DND-41 (cell line): ENCODE measurements at regions not wholly inside any gene's neighbourhood (a gene's known extent, or its start where the extent isn't known, plus 50 kb on each side); places are given as distances from the start of the nearest gene placed in this dataset.

Experiments used
- ATAC-seq: fragments of 200-7000 bp; cut with Tn5 transposase; 3 replicates; pipeline ENCODE4 v1.9.1; 2021; ENCODE audit warnings: low read depth; ENCODE audit not compliant: insufficient read depth
- DNase-seq: peaks from one replicate; pipeline ENCODE4 v3.0.0-alpha.2; 2020
- H2AFZ ChIP-seq: 2 replicates; pipeline ENCODE4 v1.6.0; 2012; ENCODE audit warnings: low read depth, low read length
- H3K27ac ChIP-seq: 2 replicates; pipeline ENCODE4 v1.5.1; 2012; ENCODE audit warnings: low read length, inconsistent platforms
- H3K27me3 ChIP-seq: fragments of 200-600 bp; sonication (generic); 2 replicates; pipeline ENCODE4 v1.6.0; 2012; ENCODE audit warnings: low read length, mild to moderate bottlenecking, inconsistent platforms; ENCODE audit not compliant: insufficient read depth, poor library complexity
- H3K36me3 ChIP-seq: 2 replicates; pipeline ENCODE4 v1.5.1; 2012; ENCODE audit warnings: low read length, inconsistent platforms; ENCODE audit not compliant: insufficient read depth
- H3K4me1 ChIP-seq: 2 replicates; pipeline ENCODE4 v1.5.1; 2012; ENCODE audit warnings: mild to moderate bottlenecking, low read length; ENCODE audit not compliant: insufficient read depth
- H3K4me2 ChIP-seq: 2 replicates; pipeline ENCODE4 v1.6.0; 2012; ENCODE audit warnings: mild to moderate bottlenecking, moderate library complexity, low read length, inconsistent platforms; ENCODE audit not compliant: insufficient read depth
- H3K4me3 ChIP-seq, 2 experiments: fragments of 200-600 bp in 1 of 2; shearing (Covaris generic) in 1 of 2; 2 replicates each; pipeline ENCODE4 v1.5.1; 2012 to 2016; ENCODE audit warnings: inconsistent platforms in 2 of 2, low read length in 2 of 2, mild to moderate bottlenecking in 2 of 2, low read depth in 1 of 2, moderate library complexity in 1 of 2
- H3K79me2 ChIP-seq: 2 replicates; pipeline ENCODE4 v1.6.0; 2012; ENCODE audit warnings: low read length, inconsistent platforms; ENCODE audit not compliant: insufficient read depth
- H3K9ac ChIP-seq: 2 replicates; pipeline ENCODE4 v1.6.0; 2012; ENCODE audit warnings: low read depth, mild to moderate bottlenecking, inconsistent platforms, low read length, moderate library complexity
- H3K9me3 ChIP-seq: 2 replicates; pipeline ENCODE4 v1.5.1; 2012; ENCODE audit warnings: low read length, moderate library complexity, mild to moderate bottlenecking, inconsistent platforms; ENCODE audit not compliant: insufficient read depth, severe bottlenecking
- H4K20me1 ChIP-seq: 2 replicates; pipeline ENCODE4 v1.6.0; 2012; ENCODE audit warnings: low read length; ENCODE audit not compliant: insufficient read depth
- EZH2 ChIP-seq: IDR thresholded peaks from 3 replicates; pipeline ENCODE4 v1.6.1; 2012; ENCODE audit warnings: borderline replicate concordance, low read depth, mild to moderate bottlenecking, moderate library complexity, low read length, inconsistent platforms; ENCODE audit not compliant: severe bottlenecking
- TF ChIP-seq, protein P1 (sequence below): IDR thresholded peaks from 2 replicates; pipeline ENCODE4 v1.5.1; 2012; ENCODE audit warnings: borderline replicate concordance, low read length, moderate library complexity, mild to moderate bottlenecking; ENCODE audit not compliant: poor library complexity, severe bottlenecking; ENCODE audit errors: extremely low read depth

- TF ChIP-seq, protein P1, sequence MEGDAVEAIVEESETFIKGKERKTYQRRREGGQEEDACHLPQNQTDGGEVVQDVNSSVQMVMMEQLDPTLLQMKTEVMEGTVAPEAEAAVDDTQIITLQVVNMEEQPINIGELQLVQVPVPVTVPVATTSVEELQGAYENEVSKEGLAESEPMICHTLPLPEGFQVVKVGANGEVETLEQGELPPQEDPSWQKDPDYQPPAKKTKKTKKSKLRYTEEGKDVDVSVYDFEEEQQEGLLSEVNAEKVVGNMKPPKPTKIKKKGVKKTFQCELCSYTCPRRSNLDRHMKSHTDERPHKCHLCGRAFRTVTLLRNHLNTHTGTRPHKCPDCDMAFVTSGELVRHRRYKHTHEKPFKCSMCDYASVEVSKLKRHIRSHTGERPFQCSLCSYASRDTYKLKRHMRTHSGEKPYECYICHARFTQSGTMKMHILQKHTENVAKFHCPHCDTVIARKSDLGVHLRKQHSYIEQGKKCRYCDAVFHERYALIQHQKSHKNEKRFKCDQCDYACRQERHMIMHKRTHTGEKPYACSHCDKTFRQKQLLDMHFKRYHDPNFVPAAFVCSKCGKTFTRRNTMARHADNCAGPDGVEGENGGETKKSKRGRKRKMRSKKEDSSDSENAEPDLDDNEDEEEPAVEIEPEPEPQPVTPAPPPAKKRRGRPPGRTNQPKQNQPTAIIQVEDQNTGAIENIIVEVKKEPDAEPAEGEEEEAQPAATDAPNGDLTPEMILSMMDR, result no peak
- no peak for TF ChIP-seq EZH2
- no peak overlapping the region for H3K4me3 ChIP-seq
- ATAC-seq (no peak), DNase-seq (no peak)
- no peak overlapping the region for H3K4me2 ChIP-seq
- H3K27ac ChIP-seq, result no peak overlapping the region
- H3K79me2 ChIP-seq, result no peaks in the 10 kb centered on the region
- H3K27me3 ChIP-seq, result no peaks in the 10 kb centered on the region
- no peaks in the 10 kb centered on the region for H3K4me1 ChIP-seq
- no peaks in the 10 kb centered on the region for H4K20me1 ChIP-seq
- no peaks in the 10 kb centered on the region for H3K36me3 ChIP-seq
- H2AFZ ChIP-seq, result no peak overlapping the region
- no peak overlapping the region for H3K9ac ChIP-seq
- no peaks in the 10 kb centered on the region for H3K9me3 ChIP-seq
Measured at GRCh38 chr5:97877588-97877987, 694.5 kb upstream of the RIOK2 start.

DNA sequence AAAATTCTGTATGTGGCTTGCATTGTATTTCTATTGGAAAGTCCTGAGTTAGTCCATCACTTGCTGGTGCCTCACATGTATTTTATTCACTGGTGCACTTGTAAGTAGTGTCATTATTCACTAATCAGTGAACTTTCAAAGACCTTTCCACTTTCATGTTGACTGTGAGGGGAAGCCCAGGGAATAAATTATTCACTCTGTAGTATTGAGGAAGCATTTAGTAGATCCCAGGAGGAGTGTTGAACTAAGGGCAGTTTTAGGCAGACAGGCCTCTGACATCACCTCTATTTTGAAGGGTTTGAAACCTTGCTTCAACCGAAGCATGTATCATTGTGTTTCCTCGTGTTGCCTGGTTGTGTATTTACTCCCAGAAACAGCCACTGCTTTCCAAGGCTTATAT is 705.4 kb upstream of the RIOK2 start:
- H3K27ac ChIP-seq, result no peak overlapping the region
- no peak overlapping the region for H3K4me3 ChIP-seq
- no peak overlapping the region for H3K9ac ChIP-seq
- no peaks in the 10 kb centered on the region for H4K20me1 ChIP-seq
- H3K4me2 ChIP-seq, result no peak overlapping the region
- TF ChIP-seq, protein P1, result no peak
- TF ChIP-seq EZH2, result no peak
- no peak overlapping the region for H2AFZ ChIP-seq
- ATAC-seq (no peak), DNase-seq (no peak)
- H3K4me1 ChIP-seq, result no peaks in the 10 kb centered on the region
- H3K9me3 ChIP-seq, result no peaks in the 10 kb centered on the region
- no peaks in the 10 kb centered on the region for H3K27me3 ChIP-seq
- H3K36me3 ChIP-seq, result no peaks in the 10 kb centered on the region
- H3K79me2 ChIP-seq, result no peaks in the 10 kb centered on the region

- H3K4me2 ChIP-seq, result no peak overlapping the region
- ATAC-seq (no peak), DNase-seq (no peak)
- H3K9ac ChIP-seq, result no peak overlapping the region
- H4K20me1 ChIP-seq, result no peaks in the 10 kb centered on the region
- no peak for TF ChIP-seq EZH2
- TF ChIP-seq, protein P1, result no peak
- H3K27ac ChIP-seq, result no peak overlapping the region
- H3K4me3 ChIP-seq, result no peak overlapping the region
- no peaks in the 10 kb centered on the region for H3K4me1 ChIP-seq
- no peaks in the 10 kb centered on the region for H3K9me3 ChIP-seq
- no peaks in the 10 kb centered on the region for H3K79me2 ChIP-seq
- no peaks in the 10 kb centered on the region for H3K36me3 ChIP-seq
- H2AFZ ChIP-seq, result no peak overlapping the region
- no peaks in the 10 kb centered on the region for H3K27me3 ChIP-seq
Measured at GRCh38 chr5:97891971-97892370, 708.9 kb upstream of the RIOK2 start.

DNA sequence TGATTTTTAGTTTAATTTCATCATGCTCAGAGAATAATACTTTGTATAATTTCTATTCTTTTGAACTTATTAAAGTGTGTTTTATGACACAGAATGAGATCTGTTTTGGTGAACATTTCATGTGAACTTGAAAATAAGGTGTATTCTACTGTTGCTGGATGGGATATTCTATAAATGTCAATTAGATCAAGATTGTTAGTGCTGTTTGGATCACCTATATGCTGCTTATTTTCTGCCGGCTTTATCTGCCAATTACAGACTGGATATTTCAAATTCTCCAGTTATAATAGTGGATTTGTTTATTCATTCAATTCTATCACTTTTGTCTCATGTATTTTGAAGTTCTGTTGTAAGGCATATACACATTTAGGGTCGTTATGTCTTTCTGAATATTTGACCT is 720.7 kb upstream of the RIOK2 start:
- no peak for TF ChIP-seq EZH2
- TF ChIP-seq, protein P1, result no peak

More for the DNA sequence above, 720.7 kb upstream of the RIOK2 start:
- H2AFZ ChIP-seq, result no peak overlapping the region
- no peaks in the 10 kb centered on the region for H3K4me1 ChIP-seq
- ATAC-seq, result no peak
- no peaks in the 10 kb centered on the region for H3K79me2 ChIP-seq
- no peaks in the 10 kb centered on the region for H3K27me3 ChIP-seq
- no peak overlapping the region for H3K4me3 ChIP-seq
- H3K36me3 ChIP-seq, result no peaks in the 10 kb centered on the region
- no peak overlapping the region for H3K27ac ChIP-seq
- no peaks in the 10 kb centered on the region for H4K20me1 ChIP-seq
- no peak for DNase-seq
- H3K9me3 ChIP-seq, result peaks cover 11% of the 10 kb centered on the region
- H3K4me2 ChIP-seq, result no peak overlapping the region
- H3K9ac ChIP-seq, result no peak overlapping the region
